ENCODE measurements at regions not wholly inside any gene's neighbourhood (a gene's known extent, or its start where the extent isn't known, plus 50 kb on each side); places are given as distances from the start of the nearest gene placed in this dataset.
A peak's percentile ranks its signal among the peaks of the same experiment; 100 is the strongest.

GRCh38 chr10:23535381-23535780, 96.5 kb downstream of the OTUD1 start:
- TF ChIP-seq CTCF (conservative IDR thresholded peaks at IDR 0.05), result peak; percentile 41
- no peak for TF ChIP-seq ZFX (IDR thresholded peaks at IDR 0.05)

All from C4-2B (cell line).